ENCODE measurements at regions not wholly inside any gene's neighbourhood (a gene's known extent, or its start where the extent isn't known, plus 50 kb on each side); places are given as distances from the start of the nearest gene placed in this dataset.

DNA sequence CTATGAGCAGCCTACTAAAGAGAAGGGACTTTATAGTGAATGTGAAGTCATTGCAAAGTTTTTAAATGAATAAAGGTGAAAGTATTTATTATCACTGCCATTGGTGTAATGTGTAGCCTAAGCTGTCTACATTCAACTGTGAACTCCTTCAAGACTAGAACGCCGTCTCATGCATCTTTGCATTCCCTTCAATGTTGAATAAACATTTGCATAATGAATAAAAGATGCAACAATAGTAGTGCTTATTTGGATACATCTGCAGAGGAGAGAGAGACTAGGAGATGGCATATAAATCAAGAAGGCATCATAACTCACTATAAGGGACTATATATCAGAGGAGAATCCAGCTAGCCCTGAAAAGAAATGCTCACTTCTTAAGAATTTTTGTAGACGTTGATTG, 1623.8 kb upstream of the TENM3 start:
- no peaks in the 10 kb centered on the region for H3K27me3 ChIP-seq (ENCODE audit: insufficient read depth, low read length)
- H3K9me3 ChIP-seq (ENCODE audit: insufficient read depth, low read depth, low read length), result no peaks in the 10 kb centered on the region
- no peak overlapping the region for H3K18ac ChIP-seq (ENCODE audit: low read length)
- H4K8ac ChIP-seq (ENCODE audit: low read depth, low read length), result no peak overlapping the region
- H2BK120ac ChIP-seq (ENCODE audit: insufficient read depth, low read length, poor library complexity), result no peak overlapping the region
- no peak overlapping the region for H2AFZ ChIP-seq (ENCODE audit: insufficient read depth, low read length, poor library complexity)
- no peak overlapping the region for H4K91ac ChIP-seq (ENCODE audit: low read depth, low read length)
- H3K9ac ChIP-seq (ENCODE audit: low read length), result no peak overlapping the region
- H3K4me3 ChIP-seq (ENCODE audit: low read depth, low read length), result no peak overlapping the region
- no peak overlapping the region for H3K27ac ChIP-seq (ENCODE audit: low read depth, low read length)
- no peak overlapping the region for H2AK5ac ChIP-seq (ENCODE audit: low read length)
- no peaks in the 10 kb centered on the region for H3K79me1 ChIP-seq (ENCODE audit: low read length)
- H3K36me3 ChIP-seq (ENCODE audit: control insufficient read depth in 1 of 2, insufficient read depth in 2 of 2, low read length in 2 of 2), result no peaks in the 10 kb centered on the region
- no peaks in the 10 kb centered on the region for H3K79me2 ChIP-seq (ENCODE audit: control insufficient read depth, insufficient read depth, low read length, poor library complexity)
- H3K4me2 ChIP-seq (ENCODE audit: low read length), result no peak overlapping the region
- H3K4me1 ChIP-seq (ENCODE audit: control insufficient read depth in 1 of 2, insufficient read depth in 2 of 2, low read length in 2 of 2), result no peaks in the 10 kb centered on the region
- WGBS (ENCODE audit: extremely low coverage, insufficient coverage, insufficient read length), result no CpG with 5 or more reads among the region's 3 CpGs
- no peak overlapping the region for H3K14ac ChIP-seq (ENCODE audit: low read length)
- no peak overlapping the region for H2BK12ac ChIP-seq (ENCODE audit: low read length)
- H2BK5ac ChIP-seq (ENCODE audit: low read depth, low read length, poor library complexity), result no peak overlapping the region
- no peak overlapping the region for H4K12ac ChIP-seq (ENCODE audit: low read depth, low read length)
- H3K4ac ChIP-seq (ENCODE audit: low read depth, low read length), result no peak overlapping the region
- DNase-seq, result no peak
- no peak overlapping the region for H3K23ac ChIP-seq (ENCODE audit: low read length)

DNA sequence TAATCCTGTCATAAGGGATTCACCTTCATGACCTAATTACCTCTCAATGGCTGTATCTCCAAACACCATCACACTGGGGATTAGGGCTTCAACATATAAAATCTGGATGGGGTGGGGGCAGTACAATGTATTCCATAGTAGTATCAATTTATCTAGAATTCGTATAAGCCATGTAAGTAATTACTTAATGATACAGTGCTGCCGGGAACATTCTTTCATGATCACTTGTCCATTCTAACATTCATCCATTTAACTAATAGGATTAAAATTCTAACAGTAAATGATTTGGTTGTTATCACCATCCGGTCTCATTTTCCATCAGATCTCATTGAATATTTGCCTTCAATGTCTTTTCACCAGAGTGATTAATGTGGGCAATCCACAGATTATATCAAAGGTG, 1620.9 kb upstream of the TENM3 start:
- Histone ChIP-seq H2AFZ (ENCODE audit: insufficient read depth, low read length, poor library complexity) (no peak overlapping the region), H3K9me3 (ENCODE audit: insufficient read depth, low read depth, low read length) (no peaks in the 10 kb centered on the region), H3K9ac (ENCODE audit: low read length) (no peak overlapping the region), H3K27me3 (ENCODE audit: insufficient read depth, low read length) (no peaks in the 10 kb centered on the region), H4K8ac (ENCODE audit: low read depth, low read length) (no peak overlapping the region), H3K23ac (ENCODE audit: low read length) (no peak overlapping the region), H3K4ac (ENCODE audit: low read depth, low read length) (no peak overlapping the region), H2AK5ac (ENCODE audit: low read length) (no peak overlapping the region), H4K12ac (ENCODE audit: low read depth, low read length) (no peak overlapping the region), H3K36me3 (ENCODE audit: control insufficient read depth in 1 of 2, insufficient read depth in 2 of 2, low read length in 2 of 2) (no peaks in the 10 kb centered on the region), H2BK5ac (ENCODE audit: low read depth, low read length, poor library complexity) (no peak overlapping the region), H3K79me2 (ENCODE audit: control insufficient read depth, insufficient read depth, low read length, poor library complexity) (no peaks in the 10 kb centered on the region), H3K27ac (ENCODE audit: low read depth, low read length) (no peak overlapping the region), H2BK120ac (ENCODE audit: insufficient read depth, low read length, poor library complexity) (no peak overlapping the region), H2BK12ac (ENCODE audit: low read length) (no peak overlapping the region), H3K4me2 (ENCODE audit: low read length) (no peak overlapping the region), H3K18ac (ENCODE audit: low read length) (no peak overlapping the region), H4K91ac (ENCODE audit: low read depth, low read length) (no peak overlapping the region), H3K4me1 (ENCODE audit: control insufficient read depth in 1 of 2, insufficient read depth in 2 of 2, low read length in 2 of 2) (no peaks in the 10 kb centered on the region), H3K4me3 (ENCODE audit: low read depth, low read length) (no peak overlapping the region), H3K14ac (ENCODE audit: low read length) (no peak overlapping the region), H3K79me1 (ENCODE audit: low read length) (no peaks in the 10 kb centered on the region)
- no CpG with 5 or more reads among the region's 3 CpGs for WGBS (ENCODE audit: extremely low coverage, insufficient coverage, insufficient read length)
- DNase-seq, result no peak

DNA sequence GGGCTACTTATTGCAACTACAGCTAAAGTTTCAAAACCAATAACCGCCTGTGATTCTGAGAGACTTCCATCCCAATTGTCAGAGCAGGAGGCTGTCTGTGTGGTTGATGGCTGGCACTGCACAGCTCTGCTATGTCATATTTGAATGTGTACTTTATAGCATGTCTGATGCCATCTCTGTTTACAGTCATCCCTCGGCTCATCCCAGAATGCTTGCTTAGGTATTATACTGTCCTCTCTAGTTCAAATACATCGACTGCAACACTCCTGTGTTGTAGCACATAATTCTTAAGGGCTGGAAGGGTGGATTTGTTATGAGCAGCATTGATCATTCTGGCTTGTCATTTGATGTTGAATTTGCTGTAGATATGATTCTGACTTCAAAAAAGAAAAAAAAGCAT, 1617.5 kb upstream of the TENM3 start:
- no peak for DNase-seq
- Histone ChIP-seq H3K18ac (ENCODE audit: low read length) (no peak overlapping the region), H3K4ac (ENCODE audit: low read depth, low read length) (no peak overlapping the region), H3K9me3 (ENCODE audit: insufficient read depth, low read depth, low read length) (no peaks in the 10 kb centered on the region), H3K36me3 (ENCODE audit: control insufficient read depth in 1 of 2, insufficient read depth in 2 of 2, low read length in 2 of 2) (no peaks in the 10 kb centered on the region), H3K14ac (ENCODE audit: low read length) (no peak overlapping the region), H4K12ac (ENCODE audit: low read depth, low read length) (no peak overlapping the region), H4K91ac (ENCODE audit: low read depth, low read length) (no peak overlapping the region), H3K4me1 (ENCODE audit: control insufficient read depth in 1 of 2, insufficient read depth in 2 of 2, low read length in 2 of 2) (no peaks in the 10 kb centered on the region), H2BK120ac (ENCODE audit: insufficient read depth, low read length, poor library complexity) (no peak overlapping the region), H3K27ac (ENCODE audit: low read depth, low read length) (no peak overlapping the region), H3K9ac (ENCODE audit: low read length) (no peak overlapping the region), H3K79me2 (ENCODE audit: control insufficient read depth, insufficient read depth, low read length, poor library complexity) (no peaks in the 10 kb centered on the region), H3K79me1 (ENCODE audit: low read length) (no peaks in the 10 kb centered on the region), H4K8ac (ENCODE audit: low read depth, low read length) (no peak overlapping the region), H3K23ac (ENCODE audit: low read length) (no peak overlapping the region), H3K4me3 (ENCODE audit: low read depth, low read length) (no peak overlapping the region), H2BK12ac (ENCODE audit: low read length) (no peak overlapping the region), H2BK5ac (ENCODE audit: low read depth, low read length, poor library complexity) (no peak overlapping the region), H2AFZ (ENCODE audit: insufficient read depth, low read length, poor library complexity) (no peak overlapping the region), H3K4me2 (ENCODE audit: low read length) (no peak overlapping the region), H3K27me3 (ENCODE audit: insufficient read depth, low read length) (no peaks in the 10 kb centered on the region), H2AK5ac (ENCODE audit: low read length) (no peak overlapping the region)
- no CpG with 5 or more reads among the region's 3 CpGs for WGBS (ENCODE audit: extremely low coverage, insufficient coverage, insufficient read length)

DNA sequence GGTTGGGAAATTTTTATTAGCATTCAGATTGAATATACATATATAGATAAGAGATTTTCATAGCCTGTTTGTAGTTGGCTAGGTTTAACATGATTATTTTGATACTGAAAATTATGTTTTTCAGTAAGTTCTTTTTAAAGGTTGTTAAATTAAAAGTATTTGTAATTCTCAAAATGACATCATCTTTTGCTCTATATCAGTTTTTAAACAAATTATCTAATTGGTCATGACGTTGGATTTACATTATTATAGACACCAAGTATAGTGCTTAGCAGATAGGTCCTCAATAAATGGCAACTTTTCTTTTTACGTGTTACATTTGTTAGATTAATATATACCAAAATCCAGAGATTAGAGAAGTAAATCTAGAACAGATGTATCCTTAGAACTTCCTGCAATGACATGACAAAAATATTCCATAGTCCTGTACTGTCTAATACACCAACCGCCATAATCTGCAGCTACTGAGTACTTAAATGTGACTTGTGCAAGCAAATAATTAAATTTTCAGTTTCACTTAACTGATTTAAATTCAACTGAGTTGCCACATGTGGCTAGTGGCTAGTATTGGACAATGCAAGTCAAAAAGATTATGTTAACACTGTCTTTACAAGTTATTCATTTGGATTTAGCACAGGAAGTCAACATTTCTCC, 1613.1 kb upstream of the TENM3 start:
- Histone ChIP-seq H2BK120ac (ENCODE audit: insufficient read depth, low read length, poor library complexity) (no peak overlapping the region), H3K9me3 (ENCODE audit: insufficient read depth, low read depth, low read length) (no peaks in the 10 kb centered on the region), H3K4me3 (ENCODE audit: low read depth, low read length) (no peak overlapping the region), H3K27ac (ENCODE audit: low read depth, low read length) (no peak overlapping the region), H2BK5ac (ENCODE audit: low read depth, low read length, poor library complexity) (no peak overlapping the region), H4K12ac (ENCODE audit: low read depth, low read length) (no peak overlapping the region), H3K23ac (ENCODE audit: low read length) (no peak overlapping the region), H2AFZ (ENCODE audit: insufficient read depth, low read length, poor library complexity) (no peak overlapping the region), H3K36me3 (ENCODE audit: control insufficient read depth in 1 of 2, insufficient read depth in 2 of 2, low read length in 2 of 2) (no peaks in the 10 kb centered on the region), H3K4ac (ENCODE audit: low read depth, low read length) (no peak overlapping the region), H3K14ac (ENCODE audit: low read length) (no peak overlapping the region), H4K8ac (ENCODE audit: low read depth, low read length) (no peak overlapping the region), H3K27me3 (ENCODE audit: insufficient read depth, low read length) (no peaks in the 10 kb centered on the region), H3K79me2 (ENCODE audit: control insufficient read depth, insufficient read depth, low read length, poor library complexity) (no peaks in the 10 kb centered on the region), H3K18ac (ENCODE audit: low read length) (no peak overlapping the region), H2AK5ac (ENCODE audit: low read length) (no peak overlapping the region), H3K4me1 (ENCODE audit: control insufficient read depth in 1 of 2, insufficient read depth in 2 of 2, low read length in 2 of 2) (no peaks in the 10 kb centered on the region), H3K9ac (ENCODE audit: low read length) (no peak overlapping the region), H4K91ac (ENCODE audit: low read depth, low read length) (no peak overlapping the region), H3K79me1 (ENCODE audit: low read length) (no peaks in the 10 kb centered on the region), H3K4me2 (ENCODE audit: low read length) (no peak overlapping the region), H2BK12ac (ENCODE audit: low read length) (no peak overlapping the region)
- no peak for DNase-seq
- WGBS (ENCODE audit: extremely low coverage, insufficient coverage, insufficient read length), result no CpG with 5 or more reads among the region's 3 CpGs
